ENCODE measurements at regions not wholly inside any gene's neighbourhood (a gene's known extent, or its start where the extent isn't known, plus 50 kb on each side); places are given as distances from the start of the nearest gene placed in this dataset.

GRCh38 chr5:133898440-133898839 is 70.0 kb downstream of the C5orf15 start:
- no peaks in the 10 kb centered on the region for H3K36me3 ChIP-seq
- H3K4me1 ChIP-seq: no peaks in the 10 kb centered on the region
- no peak overlapping the region for H3K27ac ChIP-seq
- no peaks in the 10 kb centered on the region for H3K9me3 ChIP-seq
- no peak for DNase-seq
- no peaks in the 10 kb centered on the region for H3K27me3 ChIP-seq
- TF ChIP-seq POLR2A (IDR thresholded peaks at IDR 0.05) (no peak), CTCF (IDR thresholded peaks at IDR 0.05) (no peak)
- H3K4me3 ChIP-seq: no peak overlapping the region

- Histone ChIP-seq H3K9me3 (no peaks in the 10 kb centered on the region), H3K4me1 (no peaks in the 10 kb centered on the region), H3K27ac (no peak overlapping the region), H3K36me3 (no peaks in the 10 kb centered on the region), H3K4me3 (no peak overlapping the region), H3K27me3 (no peaks in the 10 kb centered on the region)
- no peak for DNase-seq
- TF ChIP-seq POLR2A (IDR thresholded peaks at IDR 0.05): no peak
- TF ChIP-seq CTCF (IDR thresholded peaks at IDR 0.05): no peak
These were observed 71.0 kb downstream of the C5orf15 start for GRCh38 chr5:133897431-133897830.

- Histone ChIP-seq H3K9me3 (no peaks in the 10 kb centered on the region), H3K36me3 (no peaks in the 10 kb centered on the region), H3K4me1 (no peaks in the 10 kb centered on the region), H3K4me3 (no peak overlapping the region), H3K27ac (no peak overlapping the region), H3K27me3 (no peaks in the 10 kb centered on the region)
- TF ChIP-seq POLR2A (IDR thresholded peaks at IDR 0.05): no peak
- no peak for TF ChIP-seq CTCF (IDR thresholded peaks at IDR 0.05)
- DNase-seq: peak in 1 of 3 donors; percentile 9
These were observed 71.6 kb downstream of the C5orf15 start for GRCh38 chr5:133896873-133897272.

- no peaks in the 10 kb centered on the region for H3K9me3 ChIP-seq
- H3K27me3 ChIP-seq: no peaks in the 10 kb centered on the region
- no peaks in the 10 kb centered on the region for H3K36me3 ChIP-seq
- H3K4me1 ChIP-seq: no peaks in the 10 kb centered on the region
- H3K27ac ChIP-seq: no peak overlapping the region
- peak in 1 of 3 donors; percentile 32 for DNase-seq
- no peak overlapping the region for H3K4me3 ChIP-seq
- TF ChIP-seq CTCF (IDR thresholded peaks at IDR 0.05): no peak
- no peak for TF ChIP-seq POLR2A (IDR thresholded peaks at IDR 0.05)
These were observed 72.2 kb downstream of the C5orf15 start for GRCh38 chr5:133895979-133896845.

- H3K4me3 ChIP-seq: no peak overlapping the region
- H3K27me3 ChIP-seq: no peaks in the 10 kb centered on the region
- TF ChIP-seq POLR2A (IDR thresholded peaks at IDR 0.05): no peak
- no peak for TF ChIP-seq CTCF (IDR thresholded peaks at IDR 0.05)
- H3K4me1 ChIP-seq: no peaks in the 10 kb centered on the region
- H3K36me3 ChIP-seq: no peaks in the 10 kb centered on the region
- no peak overlapping the region for H3K27ac ChIP-seq
- DNase-seq: peak in 1 of 3 donors; percentile 9
- H3K9me3 ChIP-seq: no peaks in the 10 kb centered on the region
These were observed 74.3 kb downstream of the C5orf15 start for GRCh38 chr5:133894143-133894542.
